Stomach (tissue), 8 donors: ENCODE measurements at regions not wholly inside any gene's neighbourhood (a gene's known extent, or its start where the extent isn't known, plus 50 kb on each side); places are given as distances from the start of the nearest gene placed in this dataset.

Experiments
- DNase-seq, 2 donors: peaks; one replicate each; pipeline versions ENCODE4 v3.0.0 to v3.0.0-alpha.2; 2013 to 2019
- H3K27ac ChIP-seq, 5 donors: fragments of 200-600 bp in 4 of 5; sonication (generic) in 4 of 5; one replicate each; pipeline ENCODE4 v1.5.1; 2013 to 2019; ENCODE audit warnings: mild to moderate bottlenecking in 1 of 5, moderate library complexity in 1 of 5
- H3K27me3 ChIP-seq, 3 donors: fragments of 200-600 bp; sonication (generic); one replicate each; pipeline ENCODE4 v1.5.1; 2017 to 2019; ENCODE audit warnings: mixed run types in 1 of 3
- H3K36me3 ChIP-seq, 4 donors: fragments of 200-600 bp; sonication (generic); 1 replicate in 3 of 4; 2 replicates in 1 of 4; pipeline ENCODE4 v1.5.1; 2016 to 2019
- H3K4me1 ChIP-seq, 4 donors: fragments of 200-600 bp; sonication (generic); one replicate each; pipeline ENCODE4 v1.5.1; 2016 to 2019
- H3K4me3 ChIP-seq, 4 donors: fragments of 200-600 bp; sonication (generic) in 3 of 4; one replicate each; pipeline ENCODE4 v1.5.1; 2016 to 2019; ENCODE audit warnings: mild to moderate bottlenecking in 1 of 4
- H3K9me3 ChIP-seq, 4 donors: fragments of 200-600 bp; sonication (generic); one replicate each; pipeline ENCODE4 v1.5.1; 2016 to 2019
- CTCF ChIP-seq, 7 experiments: fragments of 450-650 bp in 4 of 7; fragments of 200-600 bp in 3 of 7; sonication (generic) in 3 of 7; IDR thresholded peaks; one replicate each; pipeline ENCODE4 v1.5.1; 2016 to 2019; ENCODE audit warnings: antibody characterized with exemption in 7 of 7, control low read depth in 2 of 7, mild to moderate bottlenecking in 1 of 7
- EP300 ChIP-seq: sonication (generic); formaldehyde crosslinking; IDR thresholded peaks from one replicate; pipeline ENCODE4 v1.6.1; 2017; ENCODE audit warnings: antibody characterized with exemption
- POLR2A ChIP-seq, 4 donors: fragments of 450-650 bp; IDR thresholded peaks; one replicate each; pipeline ENCODE4 v1.6.1; 2016; ENCODE audit warnings: antibody characterized with exemption in 4 of 4, control low read depth in 2 of 4, mild to moderate bottlenecking in 1 of 4, moderate library complexity in 1 of 4
- POLR2AphosphoS5 ChIP-seq, 3 donors: sonication (generic); formaldehyde crosslinking; IDR thresholded peaks; one replicate each; pipeline ENCODE4 v1.6.1; 2016; ENCODE audit warnings: antibody characterized with exemption in 3 of 3
- WGBS, 5 donors: extraction: QIAGEN DNeasy Blood & Tissue Kit in 3 of 5; methylation state at CpG; one replicate each; pipeline versions ENCODE4 v1.1.5 to v1.1.7; 2013 to 2018; 5-methylcytosine and 5-hydroxymethylcytosine counted together
- intact Hi-C: fragments of 100-400 bp; cut with DNase I; formaldehyde crosslinking; loops from one replicate; pipeline ENCODE4 v1.15.1; 2023; ENCODE audit warnings: low total_unique reads
- donor health status: healthy with polysubstance abuse.
- donor health status: Bipolar disorder and iron deficiency.
- donor health status: healthy.

- Histone ChIP-seq H3K27ac (no peak overlapping the region), H3K27me3 (peaks cover 0 to 12% (median 0%) of the 10 kb centered on the region in 3 donors), H3K4me1 (peaks cover 0 to 12% (median 0%) of the 10 kb centered on the region in 4 donors), H3K4me3 (no peak overlapping the region), H3K36me3 (no peaks in the 10 kb centered on the region), H3K9me3 (no peaks in the 10 kb centered on the region)
- TF ChIP-seq CTCF (IDR thresholded peaks at IDR 0.05), result no peak
- no peak for TF ChIP-seq EP300
- TF ChIP-seq POLR2A (IDR thresholded peaks at IDR 0.05), result no peak
- no peak for TF ChIP-seq POLR2AphosphoS5 (IDR thresholded peaks at IDR 0.05)
- intact Hi-C loops, result no loop called here
- 71 to 90% (median 90%) methylated on average over 9 to 13 of the region's 13 CpGs for WGBS, 5 donors
- no peak for DNase-seq
These were observed 80.9 kb upstream of the SLC66A3 start for GRCh38 chr2:11074246-11074820.

GRCh38 chr2:11075221-11075620 is 80.0 kb upstream of the SLC66A3 start:
- no peak for DNase-seq
- Histone ChIP-seq H3K4me1 (peaks cover 0 to 12% (median 0%) of the 10 kb centered on the region in 4 donors), H3K36me3 (no peaks in the 10 kb centered on the region), H3K27me3 (peaks cover 0 to 11% (median 0%) of the 10 kb centered on the region in 3 donors), H3K27ac (no peak overlapping the region), H3K9me3 (no peaks in the 10 kb centered on the region), H3K4me3 (no peak overlapping the region)
- no peak for TF ChIP-seq CTCF (IDR thresholded peaks at IDR 0.05)
- TF ChIP-seq POLR2A (IDR thresholded peaks at IDR 0.05), result no peak
- TF ChIP-seq POLR2AphosphoS5 (IDR thresholded peaks at IDR 0.05), result no peak
- no peak for TF ChIP-seq EP300
- WGBS, 5 donors, result 86 to 92% (median 90%) methylated on average over 5 of the region's 5 CpGs
- intact Hi-C loops, result no loop called here

- intact Hi-C loops, result no loop called here
- Histone ChIP-seq H3K27me3 (peaks cover 0 to 6% (median 0%) of the 10 kb centered on the region in 3 donors), H3K4me1 (peaks cover 0 to 12% (median 0%) of the 10 kb centered on the region in 4 donors), H3K36me3 (no peaks in the 10 kb centered on the region), H3K9me3 (no peaks in the 10 kb centered on the region), H3K27ac (no peak overlapping the region), H3K4me3 (no peak overlapping the region)
- TF ChIP-seq EP300 (no peak), CTCF (IDR thresholded peaks at IDR 0.05) (no peak), POLR2A (IDR thresholded peaks at IDR 0.05) (no peak), POLR2AphosphoS5 (IDR thresholded peaks at IDR 0.05) (no peak)
- no peak for DNase-seq
- 62 to 84% (median 66%) methylated on average over 3 of the region's 3 CpGs for WGBS, 5 donors
These were observed 77.9 kb upstream of the SLC66A3 start for GRCh38 chr2:11077411-11077810.

GRCh38 chr2:11079136-11079824 is 76.0 kb upstream of the SLC66A3 start:
- Histone ChIP-seq H3K36me3 (no peaks in the 10 kb centered on the region), H3K9me3 (no peaks in the 10 kb centered on the region), H3K4me1 (no peaks in the 10 kb centered on the region), H3K4me3 (no peak overlapping the region), H3K27me3 (peaks cover 0 to 5% (median 0%) of the 10 kb centered on the region in 3 donors), H3K27ac (no peak overlapping the region)
- peak in 1 of 2 donors; percentile 37 for DNase-seq
- intact Hi-C loops, result no loop called here
- 72 to 80% (median 73%) methylated on average over 8 of the region's 8 CpGs for WGBS, 5 donors
- TF ChIP-seq CTCF (IDR thresholded peaks at IDR 0.05), result no peak
- TF ChIP-seq POLR2A (IDR thresholded peaks at IDR 0.05), result no peak
- no peak for TF ChIP-seq EP300
- TF ChIP-seq POLR2AphosphoS5 (IDR thresholded peaks at IDR 0.05), result no peak
